Liver (tissue), 3 donors: ENCODE measurements at regions not wholly inside any gene's neighbourhood (a gene's known extent, or its start where the extent isn't known, plus 50 kb on each side); places are given as distances from the start of the nearest gene placed in this dataset.

Experiments
- EGR1 ChIP-seq, 2 donors: IDR thresholded peaks; 2 replicates each; pipeline ENCODE4 v1.6.1; 2016 to 2018; ENCODE audit warnings: antibody characterized with exemption in 2 of 2, low read depth in 2 of 2
- HNF4G ChIP-seq: IDR thresholded peaks from 2 replicates; pipeline ENCODE4 v1.6.1; 2016; ENCODE audit warnings: antibody characterized with exemption
- RAD21 ChIP-seq, 2 donors: IDR thresholded peaks; 2 replicates each; pipeline ENCODE4 v1.6.1; 2016; ENCODE audit warnings: antibody characterized with exemption in 2 of 2, mild to moderate bottlenecking in 2 of 2
- SP1 ChIP-seq: IDR thresholded peaks from 2 replicates; pipeline ENCODE4 v1.6.1; 2018; ENCODE audit warnings: antibody characterized with exemption, mild to moderate bottlenecking
- TAF1 ChIP-seq: conservative IDR thresholded peaks from 2 replicates; pipeline ENCODE4 v1.6.1; 2016; ENCODE audit warnings: antibody characterized with exemption, mild to moderate bottlenecking
- YY1 ChIP-seq: IDR thresholded peaks from 2 replicates; pipeline ENCODE4 v1.6.1; 2016; ENCODE audit warnings: antibody characterized with exemption, mild to moderate bottlenecking
- TF ChIP-seq, protein P1 (sequence below): fragments of 150-350 bp; IDR thresholded peaks from 2 replicates; pipeline ENCODE4 v1.5.1; 2017; ENCODE audit warnings: improper control_type of control experiment, low read depth, low read length; ENCODE audit not compliant: missing input control
- TF ChIP-seq, protein P2 (sequence below): IDR thresholded peaks from 2 replicates; pipeline ENCODE4 v1.6.1; 2016; ENCODE audit warnings: antibody characterized with exemption, mild to moderate bottlenecking
- donor health status: healthy.
- donor health status: healthy.

DNA sequence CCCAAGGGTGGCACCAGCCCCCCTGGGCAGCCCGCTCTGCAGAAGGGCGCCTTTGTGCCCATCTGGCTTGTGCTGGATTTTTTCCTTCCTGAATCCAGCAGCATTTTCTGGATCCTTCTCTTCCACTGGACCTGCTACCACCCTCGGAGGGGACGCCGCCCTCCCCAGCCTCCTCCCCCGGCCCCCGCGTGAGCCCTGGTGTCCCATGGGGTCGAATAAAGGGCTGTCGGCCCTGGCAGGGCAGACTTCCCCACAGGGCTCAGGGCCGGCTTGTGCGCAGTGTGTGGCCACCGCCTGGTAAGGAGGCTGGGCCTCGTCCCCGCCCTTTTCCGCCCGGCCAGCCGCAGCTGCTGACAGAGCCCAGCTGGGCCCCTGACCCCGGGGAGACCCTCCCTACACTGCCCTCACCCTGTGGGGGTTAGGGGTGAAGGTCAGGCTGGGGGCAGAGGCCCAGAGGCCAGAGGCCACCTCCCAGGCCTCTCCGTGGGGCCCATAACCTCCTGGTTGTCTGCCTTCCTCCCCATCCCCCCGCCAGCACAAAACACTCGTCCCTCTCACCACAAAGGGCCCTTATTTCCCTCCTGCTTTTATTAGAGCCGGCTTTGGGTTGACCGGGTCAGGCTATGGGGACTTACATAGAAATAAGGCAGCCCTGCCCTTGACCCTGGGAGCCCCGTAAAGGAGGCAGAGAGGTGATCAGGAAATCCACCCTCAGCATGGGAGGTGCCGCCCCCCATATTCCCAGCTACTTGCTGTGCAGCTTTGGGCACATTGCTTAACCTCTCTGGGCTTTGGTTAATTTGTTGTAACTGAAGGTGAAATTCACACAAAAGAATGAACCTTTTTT lies 179.3 kb upstream of the CIBAR2 start:
- TF ChIP-seq, protein P1, sequence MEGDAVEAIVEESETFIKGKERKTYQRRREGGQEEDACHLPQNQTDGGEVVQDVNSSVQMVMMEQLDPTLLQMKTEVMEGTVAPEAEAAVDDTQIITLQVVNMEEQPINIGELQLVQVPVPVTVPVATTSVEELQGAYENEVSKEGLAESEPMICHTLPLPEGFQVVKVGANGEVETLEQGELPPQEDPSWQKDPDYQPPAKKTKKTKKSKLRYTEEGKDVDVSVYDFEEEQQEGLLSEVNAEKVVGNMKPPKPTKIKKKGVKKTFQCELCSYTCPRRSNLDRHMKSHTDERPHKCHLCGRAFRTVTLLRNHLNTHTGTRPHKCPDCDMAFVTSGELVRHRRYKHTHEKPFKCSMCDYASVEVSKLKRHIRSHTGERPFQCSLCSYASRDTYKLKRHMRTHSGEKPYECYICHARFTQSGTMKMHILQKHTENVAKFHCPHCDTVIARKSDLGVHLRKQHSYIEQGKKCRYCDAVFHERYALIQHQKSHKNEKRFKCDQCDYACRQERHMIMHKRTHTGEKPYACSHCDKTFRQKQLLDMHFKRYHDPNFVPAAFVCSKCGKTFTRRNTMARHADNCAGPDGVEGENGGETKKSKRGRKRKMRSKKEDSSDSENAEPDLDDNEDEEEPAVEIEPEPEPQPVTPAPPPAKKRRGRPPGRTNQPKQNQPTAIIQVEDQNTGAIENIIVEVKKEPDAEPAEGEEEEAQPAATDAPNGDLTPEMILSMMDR, result no peak
- peak; percentile 73 for TF ChIP-seq HNF4G
- TF ChIP-seq SP1, result peak; percentile 92
- peak; percentile 4 for TF ChIP-seq YY1
- peak in 1 of 2 donors; percentile 37 for TF ChIP-seq RAD21 (IDR thresholded peaks at IDR 0.05)
- TF ChIP-seq, protein P2, sequence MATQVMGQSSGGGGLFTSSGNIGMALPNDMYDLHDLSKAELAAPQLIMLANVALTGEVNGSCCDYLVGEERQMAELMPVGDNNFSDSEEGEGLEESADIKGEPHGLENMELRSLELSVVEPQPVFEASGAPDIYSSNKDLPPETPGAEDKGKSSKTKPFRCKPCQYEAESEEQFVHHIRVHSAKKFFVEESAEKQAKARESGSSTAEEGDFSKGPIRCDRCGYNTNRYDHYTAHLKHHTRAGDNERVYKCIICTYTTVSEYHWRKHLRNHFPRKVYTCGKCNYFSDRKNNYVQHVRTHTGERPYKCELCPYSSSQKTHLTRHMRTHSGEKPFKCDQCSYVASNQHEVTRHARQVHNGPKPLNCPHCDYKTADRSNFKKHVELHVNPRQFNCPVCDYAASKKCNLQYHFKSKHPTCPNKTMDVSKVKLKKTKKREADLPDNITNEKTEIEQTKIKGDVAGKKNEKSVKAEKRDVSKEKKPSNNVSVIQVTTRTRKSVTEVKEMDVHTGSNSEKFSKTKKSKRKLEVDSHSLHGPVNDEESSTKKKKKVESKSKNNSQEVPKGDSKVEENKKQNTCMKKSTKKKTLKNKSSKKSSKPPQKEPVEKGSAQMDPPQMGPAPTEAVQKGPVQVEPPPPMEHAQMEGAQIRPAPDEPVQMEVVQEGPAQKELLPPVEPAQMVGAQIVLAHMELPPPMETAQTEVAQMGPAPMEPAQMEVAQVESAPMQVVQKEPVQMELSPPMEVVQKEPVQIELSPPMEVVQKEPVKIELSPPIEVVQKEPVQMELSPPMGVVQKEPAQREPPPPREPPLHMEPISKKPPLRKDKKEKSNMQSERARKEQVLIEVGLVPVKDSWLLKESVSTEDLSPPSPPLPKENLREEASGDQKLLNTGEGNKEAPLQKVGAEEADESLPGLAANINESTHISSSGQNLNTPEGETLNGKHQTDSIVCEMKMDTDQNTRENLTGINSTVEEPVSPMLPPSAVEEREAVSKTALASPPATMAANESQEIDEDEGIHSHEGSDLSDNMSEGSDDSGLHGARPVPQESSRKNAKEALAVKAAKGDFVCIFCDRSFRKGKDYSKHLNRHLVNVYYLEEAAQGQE, result peak; percentile 30
- TF ChIP-seq TAF1, result no peak
- peak in 1 of 2 donors; percentile 17 for TF ChIP-seq EGR1 (IDR thresholded peaks at IDR 0.05; ENCODE audit: low read depth in 2 of 2)
